ENCODE measurements at regions not wholly inside any gene's neighbourhood (a gene's known extent, or its start where the extent isn't known, plus 50 kb on each side); places are given as distances from the start of the nearest gene placed in this dataset.

DNA sequence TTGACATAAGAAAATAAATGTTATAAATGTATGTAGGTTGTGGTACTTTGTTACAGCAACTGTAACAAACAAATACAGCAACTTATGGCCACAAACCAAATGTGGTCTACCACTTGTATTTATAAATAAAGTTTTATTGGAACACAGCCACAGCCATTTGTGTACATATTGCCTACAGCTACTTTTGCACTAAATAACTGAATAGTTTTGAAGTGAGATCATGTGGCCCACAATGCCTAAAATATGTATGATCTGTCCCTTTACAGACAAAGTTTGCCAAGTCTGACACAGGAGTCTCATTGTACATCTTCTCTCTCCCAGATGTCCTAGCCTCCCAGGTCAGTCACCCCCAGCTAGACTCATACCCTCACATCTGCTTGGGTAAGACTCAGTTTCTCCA is 283.6 kb upstream of the PRDM9 start:
- no peaks in the 10 kb centered on the region for H3K36me3 Mint-ChIP-seq (ENCODE audit: insufficient read depth, unreplicated experiment)
- H3K4me3 Mint-ChIP-seq (ENCODE audit: unreplicated experiment) = no peak overlapping the region
- no peak overlapping the region for H3K27ac Mint-ChIP-seq (ENCODE audit: unreplicated experiment)
- no peaks in the 10 kb centered on the region for H3K27me3 ChIP-seq (replicated peaks; ENCODE audit: control insufficient read depth, insufficient read depth, low read length)
- no peaks in the 10 kb centered on the region for H3K36me3 ChIP-seq (ENCODE audit: control insufficient read depth, insufficient read depth, low read length)
- no TSS peak for BruUV-seq (replicated peaks)
- intact Hi-C loops (cut with micrococcal nuclease; ENCODE audit: unreplicated experiment) = no loop called here
- ChIA-PET POLR2A (no interaction called here), CTCF (no interaction called here)
- H3K27me3 Mint-ChIP-seq (ENCODE audit: insufficient read depth, unreplicated experiment) = no peaks in the 10 kb centered on the region
- no peak overlapping the region for H3K4me3 ChIP-seq (ENCODE audit: low read depth, low read length)
- TF ChIP-seq, protein P1, sequence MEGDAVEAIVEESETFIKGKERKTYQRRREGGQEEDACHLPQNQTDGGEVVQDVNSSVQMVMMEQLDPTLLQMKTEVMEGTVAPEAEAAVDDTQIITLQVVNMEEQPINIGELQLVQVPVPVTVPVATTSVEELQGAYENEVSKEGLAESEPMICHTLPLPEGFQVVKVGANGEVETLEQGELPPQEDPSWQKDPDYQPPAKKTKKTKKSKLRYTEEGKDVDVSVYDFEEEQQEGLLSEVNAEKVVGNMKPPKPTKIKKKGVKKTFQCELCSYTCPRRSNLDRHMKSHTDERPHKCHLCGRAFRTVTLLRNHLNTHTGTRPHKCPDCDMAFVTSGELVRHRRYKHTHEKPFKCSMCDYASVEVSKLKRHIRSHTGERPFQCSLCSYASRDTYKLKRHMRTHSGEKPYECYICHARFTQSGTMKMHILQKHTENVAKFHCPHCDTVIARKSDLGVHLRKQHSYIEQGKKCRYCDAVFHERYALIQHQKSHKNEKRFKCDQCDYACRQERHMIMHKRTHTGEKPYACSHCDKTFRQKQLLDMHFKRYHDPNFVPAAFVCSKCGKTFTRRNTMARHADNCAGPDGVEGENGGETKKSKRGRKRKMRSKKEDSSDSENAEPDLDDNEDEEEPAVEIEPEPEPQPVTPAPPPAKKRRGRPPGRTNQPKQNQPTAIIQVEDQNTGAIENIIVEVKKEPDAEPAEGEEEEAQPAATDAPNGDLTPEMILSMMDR (IDR thresholded peaks at IDR 0.05; ENCODE audit: insufficient read depth in 1 of 2, low read depth in 1 of 2, low read length in 1 of 2, severe bottlenecking in 1 of 2, unreplicated experiment in 1 of 2) = no peak
- no peak for DNase-seq
- H3K4me1 Mint-ChIP-seq (ENCODE audit: low read depth, unreplicated experiment) = peaks cover 6% of the 10 kb centered on the region
- no peaks in the 10 kb centered on the region for H3K4me1 ChIP-seq
- H3K9me3 Mint-ChIP-seq (ENCODE audit: unreplicated experiment) = peaks cover 10% of the 10 kb centered on the region
- H3K9me3 ChIP-seq = no peaks in the 10 kb centered on the region

DNA sequence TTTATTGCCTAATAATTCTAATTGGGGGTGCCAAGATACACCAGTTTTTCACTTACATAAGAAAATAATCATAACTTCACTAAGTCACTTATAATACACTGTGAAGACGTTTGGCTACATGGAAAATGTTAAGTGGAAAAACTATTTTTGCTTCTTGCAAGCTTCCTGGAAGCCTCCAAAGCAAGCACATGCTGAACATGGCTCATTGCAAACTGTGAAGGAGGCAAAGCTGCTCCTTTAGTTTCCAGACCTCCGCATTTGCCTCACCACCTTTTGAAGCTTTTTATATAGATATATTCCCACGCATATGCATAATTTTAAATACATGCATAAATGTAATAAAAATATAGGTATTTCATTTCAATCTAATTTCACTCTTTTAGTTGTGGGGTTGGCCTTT is 285.6 kb upstream of the PRDM9 start:
- no peaks in the 10 kb centered on the region for H3K4me1 ChIP-seq
- no peaks in the 10 kb centered on the region for H3K9me3 ChIP-seq
- intact Hi-C loops (cut with micrococcal nuclease; ENCODE audit: unreplicated experiment) = no loop called here
- H3K36me3 ChIP-seq (ENCODE audit: control insufficient read depth, insufficient read depth, low read length) = no peaks in the 10 kb centered on the region
- no peak overlapping the region for H3K4me3 ChIP-seq (ENCODE audit: low read depth, low read length)
- TF ChIP-seq, protein P1 (IDR thresholded peaks at IDR 0.05; ENCODE audit: insufficient read depth in 1 of 2, low read depth in 1 of 2, low read length in 1 of 2, severe bottlenecking in 1 of 2, unreplicated experiment in 1 of 2) = no peak
- no peak for DNase-seq
- BruUV-seq (replicated peaks) = no TSS peak
- H3K27me3 Mint-ChIP-seq (ENCODE audit: insufficient read depth, unreplicated experiment) = no peaks in the 10 kb centered on the region
- peaks cover 6% of the 10 kb centered on the region for H3K4me1 Mint-ChIP-seq (ENCODE audit: low read depth, unreplicated experiment)
- no peaks in the 10 kb centered on the region for H3K27me3 ChIP-seq (replicated peaks; ENCODE audit: control insufficient read depth, insufficient read depth, low read length)
- POLR2A ChIA-PET = no interaction called here
- H3K36me3 Mint-ChIP-seq (ENCODE audit: insufficient read depth, unreplicated experiment) = no peaks in the 10 kb centered on the region
- H3K9me3 Mint-ChIP-seq (ENCODE audit: unreplicated experiment) = peaks cover 10% of the 10 kb centered on the region
- no peak overlapping the region for H3K4me3 Mint-ChIP-seq (ENCODE audit: unreplicated experiment)
- CTCF ChIA-PET = no interaction called here
- no peak overlapping the region for H3K27ac Mint-ChIP-seq (ENCODE audit: unreplicated experiment)

DNA sequence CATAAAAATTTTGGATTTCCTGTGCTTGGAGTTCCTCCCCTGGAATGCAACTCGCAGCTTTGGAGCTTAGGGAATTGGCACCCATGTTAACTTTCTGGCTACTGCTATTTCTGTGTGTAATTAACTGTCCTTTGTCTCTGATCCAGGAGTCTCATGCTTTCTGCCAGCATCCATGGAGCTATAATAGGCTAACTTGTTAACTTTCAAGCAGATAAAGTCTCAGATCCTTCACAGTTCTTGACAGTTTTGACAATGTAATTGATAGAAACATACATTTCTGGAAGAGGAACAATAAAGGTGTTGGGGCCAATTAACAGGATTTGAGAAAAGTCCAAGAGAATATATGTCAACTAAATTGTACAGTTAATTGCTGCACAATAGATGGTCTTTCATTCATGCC is 290.2 kb upstream of the PRDM9 start:
- H3K9me3 ChIP-seq = no peaks in the 10 kb centered on the region
- CTCF ChIA-PET = no interaction called here
- Mint-ChIP-seq H3K4me1 (ENCODE audit: low read depth, unreplicated experiment) (peaks cover 6% of the 10 kb centered on the region), H3K9me3 (ENCODE audit: unreplicated experiment) (no peaks in the 10 kb centered on the region), H3K27ac (ENCODE audit: unreplicated experiment) (no peak overlapping the region), H3K4me3 (ENCODE audit: unreplicated experiment) (no peak overlapping the region), H3K36me3 (ENCODE audit: insufficient read depth, unreplicated experiment) (no peaks in the 10 kb centered on the region), H3K27me3 (ENCODE audit: insufficient read depth, unreplicated experiment) (no peaks in the 10 kb centered on the region)
- no peak for DNase-seq
- BruUV-seq (replicated peaks) = no TSS peak
- no peaks in the 10 kb centered on the region for H3K36me3 ChIP-seq (ENCODE audit: control insufficient read depth, insufficient read depth, low read length)
- POLR2A ChIA-PET = no interaction called here
- intact Hi-C loops (cut with micrococcal nuclease; ENCODE audit: unreplicated experiment) = no loop called here
- H3K4me3 ChIP-seq (ENCODE audit: low read depth, low read length) = no peak overlapping the region
- no peaks in the 10 kb centered on the region for H3K4me1 ChIP-seq
- TF ChIP-seq, protein P1 (IDR thresholded peaks at IDR 0.05; ENCODE audit: insufficient read depth in 1 of 2, low read depth in 1 of 2, low read length in 1 of 2, severe bottlenecking in 1 of 2, unreplicated experiment in 1 of 2) = no peak
- no peaks in the 10 kb centered on the region for H3K27me3 ChIP-seq (replicated peaks; ENCODE audit: control insufficient read depth, insufficient read depth, low read length)

All from Caco-2 (cell line).